ENCODE measurements at regions not wholly inside any gene's neighbourhood (a gene's known extent, or its start where the extent isn't known, plus 50 kb on each side); places are given as distances from the start of the nearest gene placed in this dataset.

DNA sequence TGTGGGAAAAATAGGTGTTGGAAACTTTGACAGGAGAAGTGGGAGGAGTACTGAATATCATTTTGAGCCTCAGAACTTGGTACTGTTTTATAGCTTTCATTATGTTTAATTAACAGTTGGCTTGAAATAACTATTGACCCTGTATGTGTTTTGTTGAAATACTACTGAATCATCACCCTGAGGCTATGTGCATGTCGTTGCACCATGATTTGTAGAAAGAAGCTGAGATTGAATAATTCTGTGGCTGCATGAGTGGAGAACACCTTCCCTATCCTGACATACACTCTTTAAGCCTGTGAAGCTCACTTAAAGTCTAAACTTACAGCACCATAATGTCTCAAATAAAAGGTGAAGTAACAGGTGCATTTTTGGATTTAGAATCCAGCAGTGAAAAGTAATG is 656.5 kb downstream of the CDY2B start:
- no peak for DNase-seq (ENCODE audit: low read depth)
- H3K4me3 ChIP-seq (ENCODE audit: low read depth, low read length) = no peak overlapping the region
- TF ChIP-seq, protein P1, sequence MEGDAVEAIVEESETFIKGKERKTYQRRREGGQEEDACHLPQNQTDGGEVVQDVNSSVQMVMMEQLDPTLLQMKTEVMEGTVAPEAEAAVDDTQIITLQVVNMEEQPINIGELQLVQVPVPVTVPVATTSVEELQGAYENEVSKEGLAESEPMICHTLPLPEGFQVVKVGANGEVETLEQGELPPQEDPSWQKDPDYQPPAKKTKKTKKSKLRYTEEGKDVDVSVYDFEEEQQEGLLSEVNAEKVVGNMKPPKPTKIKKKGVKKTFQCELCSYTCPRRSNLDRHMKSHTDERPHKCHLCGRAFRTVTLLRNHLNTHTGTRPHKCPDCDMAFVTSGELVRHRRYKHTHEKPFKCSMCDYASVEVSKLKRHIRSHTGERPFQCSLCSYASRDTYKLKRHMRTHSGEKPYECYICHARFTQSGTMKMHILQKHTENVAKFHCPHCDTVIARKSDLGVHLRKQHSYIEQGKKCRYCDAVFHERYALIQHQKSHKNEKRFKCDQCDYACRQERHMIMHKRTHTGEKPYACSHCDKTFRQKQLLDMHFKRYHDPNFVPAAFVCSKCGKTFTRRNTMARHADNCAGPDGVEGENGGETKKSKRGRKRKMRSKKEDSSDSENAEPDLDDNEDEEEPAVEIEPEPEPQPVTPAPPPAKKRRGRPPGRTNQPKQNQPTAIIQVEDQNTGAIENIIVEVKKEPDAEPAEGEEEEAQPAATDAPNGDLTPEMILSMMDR (conservative IDR thresholded peaks at IDR 0.05; ENCODE audit: low read depth, low read length) = no peak

DNA sequence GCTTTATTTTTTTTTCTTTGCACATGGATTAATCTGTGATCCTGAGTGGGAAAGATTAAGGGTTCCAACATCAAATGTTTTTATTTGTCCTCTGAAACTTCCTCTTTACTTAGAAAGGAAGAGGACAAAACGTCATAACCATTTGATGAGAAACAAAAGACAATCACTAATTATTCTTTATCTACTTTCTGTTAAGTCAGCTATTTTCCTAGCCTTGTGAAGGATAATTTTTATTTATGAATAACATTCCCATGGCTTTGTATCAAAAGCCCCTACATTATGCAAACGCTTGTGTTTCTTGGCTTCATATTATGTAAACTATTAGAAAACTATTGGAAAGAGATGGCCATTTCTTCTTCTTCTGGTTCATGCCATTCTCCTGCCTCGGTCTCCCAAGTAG is 677.6 kb downstream of the CDY2B start:
- DNase-seq (ENCODE audit: low read depth) = no peak
- TF ChIP-seq, protein P1 (conservative IDR thresholded peaks at IDR 0.05; ENCODE audit: low read depth, low read length) = no peak

DNA sequence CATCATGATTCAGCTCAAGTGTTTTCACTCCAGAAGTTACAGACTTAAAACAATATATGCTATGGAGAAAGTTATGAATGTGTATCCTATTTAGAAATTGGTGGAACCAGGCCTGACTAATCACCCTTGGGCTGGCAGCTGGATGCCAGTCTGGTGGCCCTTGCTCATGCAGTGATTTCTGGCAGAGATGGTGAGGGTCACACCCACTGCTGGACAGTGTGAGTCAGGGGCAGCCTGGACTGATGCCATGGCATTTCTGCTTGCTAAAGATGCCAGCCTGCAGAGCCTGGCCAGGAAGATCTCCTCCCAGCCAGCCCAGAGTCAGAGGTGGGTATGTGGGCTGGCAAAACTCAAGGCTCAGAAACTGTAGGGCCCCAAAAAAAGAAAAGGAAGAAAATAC is 695.7 kb downstream of the CDY2B start:
- H3K4me3 ChIP-seq (ENCODE audit: low read depth, low read length) = no peak overlapping the region
- TF ChIP-seq, protein P1 (conservative IDR thresholded peaks at IDR 0.05; ENCODE audit: low read depth, low read length) = no peak
- no peak for DNase-seq (ENCODE audit: low read depth)

More for the DNA sequence above, 677.6 kb downstream of the CDY2B start:
- H3K4me3 ChIP-seq (ENCODE audit: low read depth, low read length) = no peak overlapping the region

DNA sequence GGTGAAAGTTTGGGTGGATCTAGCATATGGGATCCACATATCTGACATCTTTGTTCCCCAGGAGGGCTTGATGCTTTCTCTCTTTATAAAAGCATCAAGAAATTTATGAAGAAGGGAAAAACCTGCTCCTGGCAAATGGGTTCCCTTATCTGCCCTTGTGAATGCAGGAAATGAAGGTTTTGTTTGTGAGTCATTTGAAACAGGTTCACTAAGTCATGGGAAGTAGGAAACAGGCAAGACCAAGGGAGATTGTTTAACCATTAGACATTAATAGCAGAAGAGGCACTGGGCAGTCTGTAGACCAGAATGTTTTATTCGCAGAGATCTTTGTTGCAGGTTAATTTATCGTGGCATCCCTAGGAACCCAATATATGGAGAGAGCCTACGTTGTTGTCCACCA is 713.1 kb downstream of the CDY2B start:
- no peak overlapping the region for H3K4me3 ChIP-seq (ENCODE audit: low read depth, low read length)
- TF ChIP-seq, protein P1 (conservative IDR thresholded peaks at IDR 0.05; ENCODE audit: low read depth, low read length) = no peak
- no peak for DNase-seq (ENCODE audit: low read depth)

DNA sequence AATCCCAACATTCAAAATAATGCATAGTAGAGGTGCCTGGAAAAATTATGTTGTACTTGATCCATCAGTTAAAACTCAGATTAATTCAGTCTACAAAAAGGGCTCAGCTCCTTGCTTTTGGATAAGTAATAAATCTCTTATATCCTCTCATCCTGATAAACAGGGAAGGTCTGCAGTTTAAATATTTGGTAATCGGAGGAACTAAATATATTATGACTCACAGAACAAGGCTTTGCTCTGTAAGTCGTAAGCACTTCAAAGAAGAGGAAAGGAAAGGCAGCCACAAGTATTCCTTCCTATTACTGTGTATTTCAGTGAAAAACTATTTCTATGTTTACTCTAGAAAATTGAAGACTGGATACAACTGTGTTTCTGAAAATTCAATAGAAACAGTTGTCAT is 757.9 kb downstream of the CDY2B start:
- no peak overlapping the region for H3K4me3 ChIP-seq (ENCODE audit: low read depth, low read length)
- no peak for DNase-seq (ENCODE audit: low read depth)
- TF ChIP-seq, protein P1 (conservative IDR thresholded peaks at IDR 0.05; ENCODE audit: low read depth, low read length) = no peak

DNA sequence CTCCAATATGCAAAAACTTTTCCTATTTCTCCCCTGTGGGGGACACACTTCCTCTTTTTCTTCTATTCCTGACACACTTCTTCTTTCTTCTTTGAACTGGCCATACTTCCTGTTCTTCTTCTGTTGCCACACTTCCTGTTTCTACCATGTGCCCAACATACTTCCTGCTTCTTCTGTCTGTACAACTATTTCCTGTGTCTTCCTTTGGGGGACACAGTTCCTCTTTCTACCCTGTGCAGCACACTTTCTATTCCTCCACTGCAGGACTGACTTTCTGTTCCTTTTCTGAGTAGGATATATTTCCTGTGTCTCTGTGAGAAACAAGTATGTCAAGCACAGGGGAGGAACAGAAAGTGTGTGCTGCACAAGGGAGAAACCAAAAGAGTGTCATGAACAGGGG is 794.7 kb downstream of the CDY2B start:
- TF ChIP-seq, protein P1 (conservative IDR thresholded peaks at IDR 0.05; ENCODE audit: low read depth, low read length) = no peak
- no peak for DNase-seq (ENCODE audit: low read depth)
- H3K4me3 ChIP-seq (ENCODE audit: low read depth, low read length) = no peak overlapping the region

DNA sequence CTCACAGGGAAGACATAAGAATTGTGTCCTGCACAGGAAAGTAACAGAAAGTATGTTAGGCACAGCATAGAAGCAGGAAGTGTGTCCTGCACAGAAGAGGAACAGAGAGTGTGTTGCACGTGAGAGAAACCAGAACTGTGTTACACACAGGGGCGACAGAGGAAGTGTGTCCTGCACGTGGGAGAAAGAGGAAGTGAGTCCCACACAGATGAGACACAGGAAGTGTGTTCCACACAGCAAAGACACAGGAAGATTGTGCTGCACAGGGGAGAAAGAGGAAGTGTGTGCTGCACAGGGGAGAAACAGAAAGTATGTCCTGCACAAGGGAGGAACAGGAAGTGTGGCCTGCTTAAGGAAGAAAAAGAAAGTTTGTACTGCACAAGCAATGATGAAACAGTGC is 800.1 kb downstream of the CDY2B start:
- no peak for DNase-seq (ENCODE audit: low read depth)
- H3K4me3 ChIP-seq (ENCODE audit: low read depth, low read length) = no peak overlapping the region
- TF ChIP-seq, protein P1 (conservative IDR thresholded peaks at IDR 0.05; ENCODE audit: low read depth, low read length) = no peak

Measured in choroid plexus epithelial cell (primary cell).